Gastroesophageal sphincter (tissue), 3 donors: ENCODE measurements at regions not wholly inside any gene's neighbourhood (a gene's known extent, or its start where the extent isn't known, plus 50 kb on each side); places are given as distances from the start of the nearest gene placed in this dataset.

Experiments used
- EP300 ChIP-seq: sonication (generic); formaldehyde crosslinking; IDR thresholded peaks from one replicate; pipeline ENCODE4 v1.6.1; 2017; ENCODE audit warnings: antibody characterized with exemption, mild to moderate bottlenecking
- POLR2A ChIP-seq, 2 donors: fragments of 450-650 bp; IDR thresholded peaks; one replicate each; pipeline ENCODE4 v1.6.1; 2017; ENCODE audit warnings: antibody characterized with exemption in 2 of 2, mild to moderate bottlenecking in 2 of 2, moderate library complexity in 1 of 2
- POLR2AphosphoS5 ChIP-seq: sonication (generic); formaldehyde crosslinking; IDR thresholded peaks from one replicate; pipeline ENCODE4 v1.6.1; 2017; ENCODE audit warnings: antibody characterized with exemption
- TF ChIP-seq, protein P1 (sequence below), 4 experiments: fragments of 200-600 bp in 2 of 4; fragments of 450-650 bp in 2 of 4; sonication (generic) in 1 of 4; IDR thresholded peaks; one replicate each; pipeline ENCODE4 v1.5.1; 2017 to 2019; ENCODE audit warnings: antibody characterized with exemption in 4 of 4, mild to moderate bottlenecking in 2 of 4, moderate library complexity in 2 of 4

DNA sequence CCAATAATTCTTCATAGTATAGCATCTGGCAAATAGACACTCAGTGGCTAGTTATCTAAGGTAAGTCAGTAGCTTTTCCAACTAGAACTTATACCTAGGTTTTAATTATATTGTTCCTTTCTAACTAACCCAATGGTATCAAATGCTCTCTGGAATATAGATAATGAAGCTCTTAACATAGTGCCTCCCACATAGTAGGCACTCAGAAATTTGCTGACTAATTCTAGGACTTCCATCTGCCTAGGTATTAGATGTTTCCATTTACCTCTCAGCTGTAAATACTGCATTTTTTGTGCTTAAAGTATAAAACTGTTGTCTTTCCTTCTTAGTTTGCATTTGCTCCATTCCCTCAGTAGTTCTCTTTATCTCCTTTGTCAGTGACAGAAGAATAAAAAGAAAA is 214.3 kb upstream of the SPRY1 start:
- TF ChIP-seq POLR2AphosphoS5 (no peak), POLR2A (IDR thresholded peaks at IDR 0.05) (no peak), EP300 (no peak)
- TF ChIP-seq, protein P1, sequence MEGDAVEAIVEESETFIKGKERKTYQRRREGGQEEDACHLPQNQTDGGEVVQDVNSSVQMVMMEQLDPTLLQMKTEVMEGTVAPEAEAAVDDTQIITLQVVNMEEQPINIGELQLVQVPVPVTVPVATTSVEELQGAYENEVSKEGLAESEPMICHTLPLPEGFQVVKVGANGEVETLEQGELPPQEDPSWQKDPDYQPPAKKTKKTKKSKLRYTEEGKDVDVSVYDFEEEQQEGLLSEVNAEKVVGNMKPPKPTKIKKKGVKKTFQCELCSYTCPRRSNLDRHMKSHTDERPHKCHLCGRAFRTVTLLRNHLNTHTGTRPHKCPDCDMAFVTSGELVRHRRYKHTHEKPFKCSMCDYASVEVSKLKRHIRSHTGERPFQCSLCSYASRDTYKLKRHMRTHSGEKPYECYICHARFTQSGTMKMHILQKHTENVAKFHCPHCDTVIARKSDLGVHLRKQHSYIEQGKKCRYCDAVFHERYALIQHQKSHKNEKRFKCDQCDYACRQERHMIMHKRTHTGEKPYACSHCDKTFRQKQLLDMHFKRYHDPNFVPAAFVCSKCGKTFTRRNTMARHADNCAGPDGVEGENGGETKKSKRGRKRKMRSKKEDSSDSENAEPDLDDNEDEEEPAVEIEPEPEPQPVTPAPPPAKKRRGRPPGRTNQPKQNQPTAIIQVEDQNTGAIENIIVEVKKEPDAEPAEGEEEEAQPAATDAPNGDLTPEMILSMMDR (IDR thresholded peaks at IDR 0.05), result no peak
